Dedifferentiated amniotic fluid mesenchymal stem cell (primary cell): ENCODE measurements at regions not wholly inside any gene's neighbourhood (a gene's known extent, or its start where the extent isn't known, plus 50 kb on each side); places are given as distances from the start of the nearest gene placed in this dataset.

ENCODE experiments used
- DNase-seq: peaks from one replicate; pipeline ENCODE4 v3.0.0-alpha.2; 2016; ENCODE audit errors: extremely low spot score

GRCh38 chr12:29879606-29880308 lies 96.0 kb upstream of the TMTC1 start:
- DNase-seq, result no peak

DNA sequence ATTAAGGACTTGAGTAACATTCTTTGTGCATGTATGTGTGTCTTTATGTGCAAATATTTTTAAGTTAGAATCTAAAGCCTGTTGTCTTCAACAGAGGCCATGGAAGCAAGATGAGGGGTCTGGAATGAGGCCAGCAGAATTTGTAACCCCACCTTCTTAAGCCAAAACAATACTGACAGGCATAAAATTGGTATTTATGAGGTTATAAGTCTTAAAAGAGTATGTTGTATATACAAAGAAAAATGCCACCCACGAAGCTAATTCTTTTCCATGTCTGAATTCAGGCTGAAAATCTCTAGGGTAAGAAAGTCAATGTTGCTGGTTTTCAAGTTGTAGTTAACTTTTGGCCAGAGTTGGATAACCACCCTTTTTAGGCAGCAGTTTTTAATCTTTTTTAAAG lies 86.2 kb upstream of the TMTC1 start:
- no peak for DNase-seq

DNA sequence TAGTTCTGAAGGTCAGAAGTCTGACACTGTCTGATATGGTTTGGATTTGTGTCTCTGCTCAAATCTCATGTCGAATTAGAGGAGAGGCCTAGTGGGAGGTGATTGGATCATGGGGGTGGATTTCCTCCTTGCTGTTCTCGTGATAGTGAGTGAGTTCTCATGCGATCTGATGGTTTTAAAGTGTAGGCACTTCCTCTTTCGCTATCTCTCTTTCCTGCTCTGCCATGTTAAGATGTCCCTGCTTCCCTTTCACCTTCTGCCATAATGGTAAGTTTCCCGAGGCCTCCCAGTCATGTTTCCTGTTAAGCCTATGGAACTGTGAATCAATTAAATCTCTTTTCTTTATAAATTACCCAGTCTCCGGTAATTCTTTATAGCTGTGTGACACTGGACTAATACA lies 84.1 kb upstream of the TMTC1 start:
- DNase-seq, result no peak

DNA sequence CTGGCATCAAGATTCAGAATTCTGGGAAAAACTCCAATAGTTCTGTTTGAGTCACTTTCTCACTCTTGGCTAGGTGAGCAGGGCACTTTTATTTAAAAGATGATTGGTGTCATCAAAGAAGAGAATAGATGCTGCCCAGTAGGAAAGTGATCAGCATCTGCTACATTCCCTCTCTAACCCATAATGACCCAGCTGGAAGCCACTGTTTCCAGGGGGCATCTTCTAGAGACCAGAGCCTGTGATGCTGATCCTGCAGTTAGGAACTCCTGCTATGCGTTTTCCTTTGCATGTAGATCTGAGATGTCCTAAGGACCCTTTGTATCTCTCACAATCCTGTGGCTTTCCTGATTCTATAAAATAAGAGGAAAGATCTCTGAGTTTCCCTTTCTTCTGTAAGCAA lies 79.9 kb upstream of the TMTC1 start:
- no peak for DNase-seq

- no peak for DNase-seq
These were observed 74.6 kb upstream of the TMTC1 start for GRCh38 chr12:29858270-29858786.

DNA sequence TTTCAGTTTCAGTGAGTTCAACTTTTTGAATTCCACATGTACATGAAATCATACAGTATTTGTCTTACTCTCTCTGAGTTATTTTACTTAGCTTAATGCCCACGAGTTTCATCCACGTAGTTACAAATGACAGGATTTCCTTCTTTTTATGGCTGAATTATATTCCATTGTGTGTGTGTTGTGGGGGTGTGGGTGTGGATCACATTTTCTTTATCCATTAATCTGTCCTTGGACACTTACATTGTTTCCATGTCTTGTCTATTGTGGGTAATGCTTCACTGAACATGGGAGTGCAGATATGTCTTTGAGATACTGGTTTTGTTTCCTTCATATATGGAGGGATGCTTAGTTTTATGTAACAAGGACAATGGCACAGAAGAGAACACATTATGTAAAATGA lies 63.5 kb upstream of the TMTC1 start:
- no peak for DNase-seq

DNA sequence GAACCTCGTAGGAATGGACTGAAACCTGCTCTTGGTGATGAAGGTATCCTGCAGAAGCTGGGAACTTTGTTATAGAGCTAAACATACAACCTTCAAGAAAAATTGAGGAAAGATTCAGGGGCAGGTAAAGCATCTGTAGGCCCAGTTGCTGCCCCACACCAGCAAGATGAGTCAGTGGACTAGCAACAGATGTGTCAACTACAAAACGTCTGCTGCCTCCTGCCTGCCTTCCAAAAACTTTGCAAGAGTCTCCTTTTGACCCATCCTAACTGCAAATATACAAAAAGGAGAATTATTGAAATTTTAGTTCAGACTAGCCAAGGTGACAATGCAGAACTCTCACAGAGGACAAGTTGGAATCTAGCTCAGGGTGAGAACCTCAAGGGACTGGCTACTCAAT lies 60.9 kb upstream of the TMTC1 start:
- DNase-seq, result no peak

DNA sequence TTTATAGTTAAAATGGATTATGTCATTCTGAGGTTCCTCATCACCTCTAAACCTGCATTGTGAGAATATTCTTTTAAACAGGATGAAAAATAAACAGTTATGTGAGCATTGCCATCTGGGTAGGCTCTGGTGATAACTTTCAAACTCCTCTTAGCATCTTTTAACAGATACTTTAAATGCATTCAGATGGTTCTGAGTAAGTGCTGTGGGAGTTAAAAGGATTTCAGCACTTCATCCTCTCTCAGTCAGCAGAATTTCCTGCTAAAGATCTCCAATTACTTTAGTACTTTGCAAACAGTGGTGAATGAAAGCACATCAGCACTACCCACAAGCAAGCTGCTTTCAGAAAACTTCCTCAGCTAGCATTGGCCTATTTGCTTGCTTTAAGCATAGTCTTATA lies 59.3 kb upstream of the TMTC1 start:
- DNase-seq, result no peak

- DNase-seq, result no peak
These were observed 55.0 kb upstream of the TMTC1 start for GRCh38 chr12:29838768-29839167.
